ENCODE measurements at regions not wholly inside any gene's neighbourhood (a gene's known extent, or its start where the extent isn't known, plus 50 kb on each side); places are given as distances from the start of the nearest gene placed in this dataset.

GRCh38 chr3:184652465-184652864 is 59.4 kb downstream of the MAGEF1 start:
- H3K27ac Mint-ChIP-seq = no peak overlapping the region
- CTCF ChIA-PET = no interaction called here

GRCh38 chr3:184651904-184652303 is 60.0 kb downstream of the MAGEF1 start:
- 95% methylated on average over 6 of the region's 6 CpGs for WGBS (ENCODE audit: insufficient coverage)
- Histone ChIP-seq H3K4me2 (replicated peaks; ENCODE audit: low read depth, low read length, poor library complexity, severe bottlenecking) (no peak overlapping the region), H3K9ac (ENCODE audit: low read length) (no peak overlapping the region), H3K27ac (ENCODE audit: low read length in 2 of 2) (no peak overlapping the region), H3K27me3 (replicated peaks in 1 of 4; ENCODE audit: control extremely low read depth in 1 of 4, control insufficient read depth in 3 of 4, insufficient read depth in 4 of 4, low read length in 3 of 4) (peaks cover 0 to 5% (median 0%) of the 10 kb centered on the region in 4 experiments), H3K4me1 (ENCODE audit: control insufficient read depth in 2 of 2, insufficient read depth in 2 of 2, low read length in 2 of 2) (no peaks in the 10 kb centered on the region), H3K9me3 (ENCODE audit: control extremely low read depth in 1 of 3, control insufficient read depth in 2 of 3, insufficient read depth in 1 of 3, low read length in 2 of 3) (peaks cover 0 to 9% (median 0%) of the 10 kb centered on the region in 3 donors), H4K20me1 (ENCODE audit: control insufficient read depth, insufficient read depth, low read length, poor library complexity, severe bottlenecking) (no peaks in the 10 kb centered on the region), H3K4me3 (ENCODE audit: control extremely low read depth in 1 of 5, extremely low read depth in 1 of 5, insufficient read depth in 1 of 5, low read depth in 2 of 5, low read length in 4 of 5) (no peak overlapping the region), H3K79me2 (ENCODE audit: control insufficient read depth, insufficient read depth, low read length) (no peaks in the 10 kb centered on the region), H2AFZ (ENCODE audit: insufficient read depth, low read depth, low read length, poor library complexity, severe bottlenecking) (no peak overlapping the region), H3K36me3 (replicated peaks in 1 of 2; ENCODE audit: control extremely low read depth in 1 of 2, control insufficient read depth in 1 of 2, extremely low read depth in 1 of 2, insufficient read depth in 2 of 2, low read length in 1 of 2) (no peaks in the 10 kb centered on the region)
- POLR2A ChIA-PET = no interaction called here
- Mint-ChIP-seq H3K9me3 (ENCODE audit: insufficient read depth) (no peaks in the 10 kb centered on the region), H3K4me3 (no peak overlapping the region), H3K27me3 (no peaks in the 10 kb centered on the region), H3K4me1 (no peaks in the 10 kb centered on the region), H3K27ac (no peak overlapping the region)
- intact Hi-C loops (cut with micrococcal nuclease) = no loop called here
- CTCF ChIA-PET = no interaction called here
- TF ChIP-seq CTCF (IDR thresholded peaks at IDR 0.05) = no peak
- no peak for ATAC-seq (ENCODE audit: low read depth)
- no peak for DNase-seq

More at GRCh38 chr3:184652465-184652864, 59.4 kb downstream of the MAGEF1 start:
- DNase-seq = no peak
- Mint-ChIP-seq H3K27me3 (no peaks in the 10 kb centered on the region), H3K4me3 (no peak overlapping the region), H3K9me3 (ENCODE audit: insufficient read depth) (no peaks in the 10 kb centered on the region), H3K4me1 (peaks cover 4% of the 10 kb centered on the region)
- intact Hi-C loops (cut with micrococcal nuclease) = no loop called here
- no peak overlapping the region for H2AFZ ChIP-seq (ENCODE audit: insufficient read depth, low read depth, low read length, poor library complexity, severe bottlenecking)
- WGBS (ENCODE audit: insufficient coverage) = 91% methylated on average over 6 of the region's 6 CpGs
- no peak overlapping the region for H3K9ac ChIP-seq (ENCODE audit: low read length)
- peaks cover 0 to 9% (median 0%) of the 10 kb centered on the region in 3 donors for H3K9me3 ChIP-seq (ENCODE audit: control extremely low read depth in 1 of 3, control insufficient read depth in 2 of 3, insufficient read depth in 1 of 3, low read length in 2 of 3)
- H3K4me3 ChIP-seq (ENCODE audit: control extremely low read depth in 1 of 5, extremely low read depth in 1 of 5, insufficient read depth in 1 of 5, low read depth in 2 of 5, low read length in 4 of 5) = no peak overlapping the region
- no peak for TF ChIP-seq CTCF (IDR thresholded peaks at IDR 0.05)
- no peak for TF ChIP-seq EZH2 (IDR thresholded peaks at IDR 0.05; ENCODE audit: borderline replicate concordance, insufficient read depth, low read depth, low read length, poor library complexity, severe bottlenecking)
- H3K4me2 ChIP-seq (replicated peaks; ENCODE audit: low read depth, low read length, poor library complexity, severe bottlenecking) = no peak overlapping the region
- H4K20me1 ChIP-seq (ENCODE audit: control insufficient read depth, insufficient read depth, low read length, poor library complexity, severe bottlenecking) = no peaks in the 10 kb centered on the region
- H3K4me1 ChIP-seq (ENCODE audit: control insufficient read depth in 2 of 2, insufficient read depth in 2 of 2, low read length in 2 of 2) = no peaks in the 10 kb centered on the region
- no peaks in the 10 kb centered on the region for H3K79me2 ChIP-seq (ENCODE audit: control insufficient read depth, insufficient read depth, low read length)
- no peaks in the 10 kb centered on the region for H3K36me3 ChIP-seq (replicated peaks in 1 of 2; ENCODE audit: control extremely low read depth in 1 of 2, control insufficient read depth in 1 of 2, extremely low read depth in 1 of 2, insufficient read depth in 2 of 2, low read length in 1 of 2)
- H3K27me3 ChIP-seq (replicated peaks in 1 of 4; ENCODE audit: control extremely low read depth in 1 of 4, control insufficient read depth in 3 of 4, insufficient read depth in 4 of 4, low read length in 3 of 4) = peaks cover 0 to 5% (median 0%) of the 10 kb centered on the region in 4 experiments
- no peak for ATAC-seq (ENCODE audit: low read depth)
- POLR2A ChIA-PET = no interaction called here
- no peak overlapping the region for H3K27ac ChIP-seq (ENCODE audit: low read length in 2 of 2)

All from B cell (primary cell).